ENCODE measurements at regions not wholly inside any gene's neighbourhood (a gene's known extent, or its start where the extent isn't known, plus 50 kb on each side); places are given as distances from the start of the nearest gene placed in this dataset.

- intact Hi-C loops (cut with micrococcal nuclease) = no loop called here
- ChIA-PET POLR2A (no interaction called here), CTCF (interaction anchor here (0.7 to 1.7 kb wide), 5 partner anchors 8 to 289 kb away, joined by 3 to 5 read pairs (median 4); no protein-coding TSS in a partner anchor)
- no peak overlapping the region for H3K27ac Mint-ChIP-seq (ENCODE audit: low read depth, unreplicated experiment)
- no peaks in the 10 kb centered on the region for H3K36me3 Mint-ChIP-seq (ENCODE audit: insufficient read depth, unreplicated experiment)
- peaks cover 5% of the 10 kb centered on the region for H3K4me1 Mint-ChIP-seq (ENCODE audit: insufficient read depth, unreplicated experiment)
- no TSS peak for BruUV-seq (replicated peaks)
- peaks cover 11% of the 10 kb centered on the region for H3K27me3 Mint-ChIP-seq (ENCODE audit: insufficient read depth, unreplicated experiment)
- H3K4me3 Mint-ChIP-seq (ENCODE audit: unreplicated experiment) = no peak overlapping the region
- H3K9me3 Mint-ChIP-seq (ENCODE audit: unreplicated experiment) = no peaks in the 10 kb centered on the region
- no peak for TF ChIP-seq CTCF (IDR thresholded peaks at IDR 0.05; ENCODE audit: unreplicated experiment)
- DNase-seq (ENCODE audit: unreplicated experiment) = no peak
Observed at GRCh38 chr7:155215576-155216325, 81.9 kb upstream of the INSIG1 start.

GRCh38 chr7:155216475-155217272, 81.0 kb upstream of the INSIG1 start:
- CTCF ChIA-PET = interaction anchor here (0.7 to 1.7 kb wide), 4 partner anchors 12 to 129 kb away, joined by 3 to 4 read pairs (median 3); no protein-coding TSS in a partner anchor

GRCh38 chr7:155217634-155218033, 80.0 kb upstream of the INSIG1 start:
- no peaks in the 10 kb centered on the region for H3K9me3 Mint-ChIP-seq (ENCODE audit: unreplicated experiment)
- DNase-seq (ENCODE audit: unreplicated experiment) = no peak
- TF ChIP-seq CTCF (IDR thresholded peaks at IDR 0.05; ENCODE audit: unreplicated experiment) = no peak
- intact Hi-C loops (cut with micrococcal nuclease) = no loop called here
- no peaks in the 10 kb centered on the region for H3K36me3 Mint-ChIP-seq (ENCODE audit: insufficient read depth, unreplicated experiment)
- H3K27me3 Mint-ChIP-seq (ENCODE audit: insufficient read depth, unreplicated experiment) = peaks cover 11% of the 10 kb centered on the region
- CTCF ChIA-PET = interaction anchor here (0.6 kb wide), 1 partner anchor 261 kb away, joined by 3 read pairs; no protein-coding TSS in a partner anchor
- no peak overlapping the region for H3K27ac Mint-ChIP-seq (ENCODE audit: low read depth, unreplicated experiment)
- POLR2A ChIA-PET = interaction anchor here (0.9 to 4.2 kb wide), 2 partner anchors 12 to 83 kb away, joined by 3 to 12 read pairs; no protein-coding TSS in a partner anchor
- BruUV-seq (replicated peaks) = no TSS peak
- H3K4me1 Mint-ChIP-seq (ENCODE audit: insufficient read depth, unreplicated experiment) = peaks cover 5% of the 10 kb centered on the region
- H3K4me3 Mint-ChIP-seq (ENCODE audit: unreplicated experiment) = no peak overlapping the region

More at GRCh38 chr7:155216475-155217272, 81.0 kb upstream of the INSIG1 start:
- Mint-ChIP-seq H3K36me3 (ENCODE audit: insufficient read depth, unreplicated experiment) (no peaks in the 10 kb centered on the region), H3K9me3 (ENCODE audit: unreplicated experiment) (no peaks in the 10 kb centered on the region), H3K4me1 (ENCODE audit: insufficient read depth, unreplicated experiment) (peaks cover 5% of the 10 kb centered on the region), H3K27me3 (ENCODE audit: insufficient read depth, unreplicated experiment) (peaks cover 11% of the 10 kb centered on the region), H3K4me3 (ENCODE audit: unreplicated experiment) (no peak overlapping the region), H3K27ac (ENCODE audit: low read depth, unreplicated experiment) (no peak overlapping the region)
- no peak for TF ChIP-seq CTCF (IDR thresholded peaks at IDR 0.05; ENCODE audit: unreplicated experiment)
- intact Hi-C loops (cut with micrococcal nuclease) = no loop called here
- POLR2A ChIA-PET = no interaction called here
- no TSS peak for BruUV-seq (replicated peaks)
- no peak for DNase-seq (ENCODE audit: unreplicated experiment)
